K562 (cell line): ENCODE measurements at regions not wholly inside any gene's neighbourhood (a gene's known extent, or its start where the extent isn't known, plus 50 kb on each side); places are given as distances from the start of the nearest gene placed in this dataset.

ENCODE experiments used
- CTBP1 ChIP-seq: fragments of 450-650 bp; IDR thresholded peaks from 2 replicates; pipeline ENCODE4 v1.6.1; 2016; ENCODE audit warnings: borderline replicate concordance
- CTCF ChIP-seq, 3 experiments: IDR thresholded peaks in 2 of 3; conservative IDR thresholded peaks in 1 of 3; 2 replicates each; pipeline ENCODE4 v1.5.1; 2011 to 2012; ENCODE audit warnings: low read length in 3 of 3, mild to moderate bottlenecking in 3 of 3, control low read depth in 2 of 3, improper control_type of control experiment in 1 of 3, inconsistent platforms in 1 of 3, low read depth in 1 of 3, mixed read lengths in 1 of 3, moderate library complexity in 1 of 3; ENCODE audit not compliant: insufficient read depth in 2 of 3
- DDX20 ChIP-seq: fragments of 450-650 bp; IDR thresholded peaks from 2 replicates; pipeline ENCODE4 v1.6.1; 2016; ENCODE audit warnings: missing genetic modification characterization, low read depth, mild to moderate bottlenecking, missing compliant biosample characterization, moderate library complexity
- EP300 ChIP-seq: IDR thresholded peaks from 2 replicates; pipeline ENCODE4 v1.6.1; 2012; ENCODE audit warnings: low read length, improper control_type of control experiment
- FOXK2 ChIP-seq, 2 experiments: fragments of 450-650 bp; IDR thresholded peaks in 1 of 2; conservative IDR thresholded peaks in 1 of 2; 2 replicates each; pipeline ENCODE4 v1.6.1; 2016; ENCODE audit warnings: low read depth in 2 of 2, mild to moderate bottlenecking in 1 of 2
- HDAC2 ChIP-seq: fragments of 450-650 bp; IDR thresholded peaks from 2 replicates; pipeline ENCODE4 v1.6.1; 2016; ENCODE audit warnings: mild to moderate bottlenecking
- POLR2AphosphoS5 ChIP-seq: IDR thresholded peaks from 2 replicates; pipeline ENCODE4 v1.6.1; 2011; ENCODE audit warnings: mild to moderate bottlenecking, low read depth, low read length, moderate library complexity; ENCODE audit not compliant: control insufficient read depth, insufficient read depth
- RBBP5 ChIP-seq: fragments of 200-600 bp; sonication (generic); IDR thresholded peaks from 2 replicates; pipeline ENCODE4 v1.6.1; 2012; ENCODE audit warnings: borderline replicate concordance, mild to moderate bottlenecking, low read length, control low read depth, inconsistent platforms; ENCODE audit not compliant: insufficient read depth, poor library complexity, severe bottlenecking
- SRF ChIP-seq, 2 experiments: fragments of 250-450, 450-650 bp in 1 of 2; sonication (Bioruptor Pico) in 1 of 2; sonication (generic) in 1 of 2; formaldehyde crosslinking; IDR thresholded peaks; 2 replicates each; pipeline versions ENCODE4 v1.5.0 to v1.5.1; 2020 to 2022; ENCODE audit warnings: mild to moderate bottlenecking in 1 of 2, missing genetic modification reagents in 1 of 2
- STAT5B ChIP-seq: fragments of 250-450 bp; sonication (Bioruptor Pico); IDR thresholded peaks from 2 replicates; pipeline ENCODE4 v1.8.0; 2021; ENCODE audit warnings: mild to moderate bottlenecking, inconsistent platforms

- no peak for TF ChIP-seq CTBP1
- no peak for TF ChIP-seq RBBP5
- TF ChIP-seq CTCF (IDR thresholded peaks at IDR 0.05 in 2 of 3, conservative IDR thresholded peaks at IDR 0.05 in 1 of 3; ENCODE audit: insufficient read depth in 2 of 3, low read depth in 1 of 3, low read length in 3 of 3) = no peak
- TF ChIP-seq FOXK2 (conservative IDR thresholded peaks at IDR 0.05 in 1 of 2, IDR thresholded peaks at IDR 0.05 in 1 of 2; ENCODE audit: low read depth in 2 of 2) = no peak
- no peak for TF ChIP-seq SRF (CRISPR knock-in tag; IDR thresholded peaks at IDR 0.05)
- no peak for TF ChIP-seq EP300
- TF ChIP-seq POLR2AphosphoS5 = no peak
- TF ChIP-seq DDX20 (tag) = no peak
- TF ChIP-seq HDAC2 = no peak
- no peak for TF ChIP-seq STAT5B (CRISPR knock-in tag)
These were observed 1061.2 kb downstream of the DIPK2A start for GRCh38 chr3:145032791-145033190.
